Lung (tissue), 11 donors: ENCODE measurements at regions not wholly inside any gene's neighbourhood (a gene's known extent, or its start where the extent isn't known, plus 50 kb on each side); places are given as distances from the start of the nearest gene placed in this dataset.

Experiments
- ATAC-seq: fragments of 200-7000 bp; cut with Tn5 transposase; one replicate; pipeline ENCODE4 v1.9.1; 2020; ENCODE audit warnings: moderate number of reproducible peaks; ENCODE audit not compliant: insufficient read depth, low FRiP score
- DNase-seq, 3 donors: peaks; one replicate each; pipeline ENCODE4 v3.0.0-alpha.2; 2013 to 2017
- H3K27ac ChIP-seq, 2 donors: one replicate each; pipeline ENCODE4 v1.5.1; 2013; ENCODE audit warnings: mild to moderate bottlenecking in 2 of 2, moderate library complexity in 2 of 2, control low read depth in 1 of 2, inconsistent platforms in 1 of 2, low read depth in 1 of 2, low read length in 1 of 2
- H3K27me3 ChIP-seq, 3 donors: one replicate each; pipeline ENCODE4 v1.5.1; 2013; ENCODE audit warnings: low read length in 2 of 3; ENCODE audit not compliant: control insufficient read depth in 3 of 3, insufficient read depth in 3 of 3
- H3K36me3 ChIP-seq, 4 donors: one replicate each; pipeline ENCODE4 v1.5.1; 2013; ENCODE audit warnings: low read length in 4 of 4, mild to moderate bottlenecking in 1 of 4, moderate library complexity in 1 of 4; ENCODE audit not compliant: control insufficient read depth in 4 of 4, insufficient read depth in 4 of 4
- H3K4me1 ChIP-seq, 5 donors: one replicate each; pipeline ENCODE4 v1.5.1; 2013; ENCODE audit warnings: low read length in 5 of 5, mild to moderate bottlenecking in 2 of 5, moderate library complexity in 1 of 5; ENCODE audit not compliant: control insufficient read depth in 5 of 5, insufficient read depth in 5 of 5
- H3K4me3 ChIP-seq: one replicate; pipeline ENCODE4 v1.5.1; 2013; ENCODE audit warnings: mild to moderate bottlenecking, control low read depth, moderate library complexity
- H3K9ac ChIP-seq, 2 donors: one replicate each; pipeline ENCODE4 v1.5.1; 2013; ENCODE audit warnings: low read length in 2 of 2, control low read depth in 1 of 2; ENCODE audit not compliant: insufficient read depth in 1 of 2
- H3K9me3 ChIP-seq, 4 donors: one replicate each; pipeline ENCODE4 v1.5.1; 2013; ENCODE audit warnings: low read length in 3 of 4, mild to moderate bottlenecking in 1 of 4, moderate library complexity in 1 of 4; ENCODE audit not compliant: control insufficient read depth in 4 of 4, insufficient read depth in 3 of 4
- WGBS, 2 donors: extraction: QIAGEN DNeasy Blood & Tissue Kit; methylation state at CpG; one replicate each; pipeline ENCODE4 v1.1.7; 2013; 5-methylcytosine and 5-hydroxymethylcytosine counted together
- TF ChIP-seq, protein P1 (sequence below): IDR thresholded peaks from 2 replicates; pipeline ENCODE4 v1.5.1; 2012; ENCODE audit warnings: mild to moderate bottlenecking; ENCODE audit errors: control extremely low read depth, extremely low read depth
- donor health status: control.
- donor health status: control.
- donor health status: Bipolar disorder and iron deficiency.
- donor health status: healthy.
- donor health status: DM: yes; HTN: yes; CAD: no.

DNA sequence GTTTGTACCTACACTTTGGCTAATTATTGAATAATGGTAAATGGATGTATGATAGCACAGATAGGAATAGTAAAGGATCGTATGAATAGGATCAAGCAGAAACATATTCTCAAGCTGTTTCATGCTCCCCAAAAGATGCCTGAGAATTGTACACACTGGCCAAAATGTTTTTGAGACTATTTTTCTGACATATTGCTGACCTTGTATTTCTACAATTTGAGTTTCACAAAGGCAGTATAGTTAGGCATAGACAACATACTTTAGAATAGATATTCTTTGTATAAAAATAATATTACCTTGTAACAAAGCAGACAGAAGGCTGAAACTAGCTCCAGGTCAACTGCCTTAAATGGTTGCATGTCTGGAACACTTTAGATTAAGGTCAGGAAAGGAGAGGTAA, 598.4 kb downstream of the COL12A1 start:
- ATAC-seq (no peak), DNase-seq (no peak)
- no peaks in the 10 kb centered on the region for H3K27me3 ChIP-seq
- 90 to 93% methylated on average over 1 of the region's 1 CpG for WGBS, 2 donors
- H3K27ac ChIP-seq, result no peak overlapping the region
- H3K9ac ChIP-seq, result no peak overlapping the region
- no peaks in the 10 kb centered on the region for H3K9me3 ChIP-seq
- peaks cover 0 to 7% (median 0%) of the 10 kb centered on the region in 5 donors for H3K4me1 ChIP-seq
- TF ChIP-seq, protein P1, sequence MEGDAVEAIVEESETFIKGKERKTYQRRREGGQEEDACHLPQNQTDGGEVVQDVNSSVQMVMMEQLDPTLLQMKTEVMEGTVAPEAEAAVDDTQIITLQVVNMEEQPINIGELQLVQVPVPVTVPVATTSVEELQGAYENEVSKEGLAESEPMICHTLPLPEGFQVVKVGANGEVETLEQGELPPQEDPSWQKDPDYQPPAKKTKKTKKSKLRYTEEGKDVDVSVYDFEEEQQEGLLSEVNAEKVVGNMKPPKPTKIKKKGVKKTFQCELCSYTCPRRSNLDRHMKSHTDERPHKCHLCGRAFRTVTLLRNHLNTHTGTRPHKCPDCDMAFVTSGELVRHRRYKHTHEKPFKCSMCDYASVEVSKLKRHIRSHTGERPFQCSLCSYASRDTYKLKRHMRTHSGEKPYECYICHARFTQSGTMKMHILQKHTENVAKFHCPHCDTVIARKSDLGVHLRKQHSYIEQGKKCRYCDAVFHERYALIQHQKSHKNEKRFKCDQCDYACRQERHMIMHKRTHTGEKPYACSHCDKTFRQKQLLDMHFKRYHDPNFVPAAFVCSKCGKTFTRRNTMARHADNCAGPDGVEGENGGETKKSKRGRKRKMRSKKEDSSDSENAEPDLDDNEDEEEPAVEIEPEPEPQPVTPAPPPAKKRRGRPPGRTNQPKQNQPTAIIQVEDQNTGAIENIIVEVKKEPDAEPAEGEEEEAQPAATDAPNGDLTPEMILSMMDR, result no peak
- no peaks in the 10 kb centered on the region for H3K36me3 ChIP-seq
- H3K4me3 ChIP-seq, result no peak overlapping the region

DNA sequence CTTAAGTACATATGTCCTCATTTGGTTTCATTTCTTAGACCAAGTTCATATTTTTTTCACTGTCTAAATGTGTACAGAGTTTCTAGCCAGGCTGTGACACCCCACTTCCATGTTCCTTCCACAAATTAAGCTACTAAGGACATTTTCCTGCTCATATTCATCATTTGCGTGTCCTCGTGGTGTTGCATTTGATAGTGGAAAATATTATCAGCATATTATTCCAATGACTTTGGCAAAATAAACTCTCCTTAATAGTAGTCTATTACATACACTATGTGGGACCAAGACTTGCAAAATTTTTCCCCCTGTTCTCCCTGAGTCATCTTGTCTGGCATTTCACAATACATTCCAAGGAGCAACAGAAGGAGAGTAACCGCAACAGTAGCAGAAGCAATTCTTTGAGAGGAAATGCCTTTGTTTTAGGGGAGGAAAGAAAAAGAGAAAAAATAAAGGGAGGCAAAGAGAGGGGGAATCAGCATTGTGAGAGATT, 599.2 kb downstream of the COL12A1 start:
- H3K36me3 ChIP-seq, result no peaks in the 10 kb centered on the region
- WGBS, 2 donors, result 39 to 57% methylated on average over 3 of the region's 3 CpGs
- no peak overlapping the region for H3K9ac ChIP-seq
- H3K27me3 ChIP-seq, result no peaks in the 10 kb centered on the region
- no peak for DNase-seq
- ATAC-seq, result peak; percentile 19
- no peak overlapping the region for H3K27ac ChIP-seq
- H3K9me3 ChIP-seq, result no peaks in the 10 kb centered on the region
- H3K4me1 ChIP-seq, result peaks cover 0 to 7% (median 0%) of the 10 kb centered on the region in 5 donors
- TF ChIP-seq, protein P1, result no peak
- H3K4me3 ChIP-seq, result no peak overlapping the region

DNA sequence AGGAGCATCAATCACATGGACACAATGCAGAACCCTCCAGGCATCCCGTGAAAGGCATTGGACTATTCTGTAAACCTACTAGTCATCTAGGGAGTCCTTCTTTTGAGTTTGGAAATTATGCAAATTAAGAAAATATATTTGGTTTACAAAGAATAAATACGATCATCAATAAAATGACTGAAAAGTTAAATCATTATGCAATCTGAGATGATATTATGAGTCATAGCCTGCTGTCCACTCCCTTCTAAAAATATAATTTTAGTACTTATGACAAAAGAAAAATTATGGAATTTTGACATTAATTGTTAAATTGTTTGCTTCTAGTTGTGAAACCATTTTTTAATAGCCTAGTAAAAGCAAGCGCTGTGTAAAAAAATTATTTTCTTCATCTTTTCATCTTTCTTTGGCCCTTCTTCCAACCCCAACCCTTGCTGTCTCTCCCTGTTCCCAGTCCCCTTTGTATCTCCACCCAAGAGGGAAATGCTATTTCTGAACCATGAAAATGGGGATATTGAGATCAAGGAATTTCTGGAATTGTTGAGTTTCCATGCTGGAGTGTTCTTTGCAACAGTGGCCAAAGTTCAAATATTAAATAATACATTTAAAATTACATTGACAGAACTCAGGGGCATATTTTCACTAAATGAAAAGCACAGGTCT, 599.8 kb downstream of the COL12A1 start:
- Histone ChIP-seq H3K27me3 (no peaks in the 10 kb centered on the region), H3K4me1 (peaks cover 0 to 5% (median 0%) of the 10 kb centered on the region in 5 donors), H3K36me3 (no peaks in the 10 kb centered on the region), H3K9me3 (no peaks in the 10 kb centered on the region), H3K4me3 (no peak overlapping the region), H3K27ac (no peak overlapping the region), H3K9ac (no peak overlapping the region)
- 82 to 90% methylated on average over 3 of the region's 3 CpGs for WGBS, 2 donors
- ATAC-seq (no peak), DNase-seq (no peak)
- TF ChIP-seq, protein P1, result no peak
